ENCODE measurements at regions not wholly inside any gene's neighbourhood (a gene's known extent, or its start where the extent isn't known, plus 50 kb on each side); places are given as distances from the start of the nearest gene placed in this dataset.

GRCh38 chr5:60223342-60223741 lies 329.8 kb upstream of the PDE4D start:
- Mint-ChIP-seq H3K4me1 (no peaks in the 10 kb centered on the region), H3K9me3 (no peaks in the 10 kb centered on the region), H3K4me3 (no peak overlapping the region), H3K27me3 (ENCODE audit: low read depth) (no peaks in the 10 kb centered on the region), H3K36me3 (ENCODE audit: insufficient read depth in 1 of 3, low read depth in 3 of 3) (no peaks in the 10 kb centered on the region), H3K27ac (no peak overlapping the region)
- Histone ChIP-seq H3K4me2 (ENCODE audit: insufficient read depth, insufficient read length, low read length) (no peak overlapping the region), H3K27me3 (ENCODE audit: insufficient read depth, low read length) (no peaks in the 10 kb centered on the region), H3K56ac (ENCODE audit: insufficient read length, low read depth, low read length) (no peak overlapping the region), H3K23me2 (ENCODE audit: insufficient read length, low read depth, low read length, poor library complexity, severe bottlenecking) (no peaks in the 10 kb centered on the region), H2BK120ac (ENCODE audit: low read depth, low read length, poor library complexity, severe bottlenecking) (no peak overlapping the region), H3K79me2 (ENCODE audit: insufficient read depth, low read length) (no peaks in the 10 kb centered on the region), H3K79me1 (ENCODE audit: insufficient read depth, low read depth, low read length, poor library complexity, severe bottlenecking) (no peaks in the 10 kb centered on the region), H3K9ac (ENCODE audit: extremely low read depth, insufficient read length, low read length) (no peak overlapping the region), H3K4ac (ENCODE audit: low read depth, low read length) (no peak overlapping the region), H3K23ac (ENCODE audit: insufficient read length, low read depth, low read length) (no peak overlapping the region), H2BK12ac (ENCODE audit: insufficient read length, low read depth, low read length) (no peak overlapping the region), H3K27ac (ENCODE audit: insufficient read length, low read depth, low read length) (no peak overlapping the region), H2AK5ac (ENCODE audit: insufficient read length, low read length) (no peak overlapping the region), H2BK15ac (ENCODE audit: low read depth, low read length) (no peak overlapping the region), H4K5ac (ENCODE audit: insufficient read length, low read depth, low read length) (no peak overlapping the region), H3K18ac (ENCODE audit: insufficient read length, low read depth, low read length) (no peak overlapping the region), H3T11ph (ENCODE audit: low read length) (no peak overlapping the region), H3K14ac (ENCODE audit: insufficient read depth, low read length) (no peak overlapping the region), H2AFZ (ENCODE audit: low read length) (no peak overlapping the region), H4K8ac (replicated peaks; ENCODE audit: insufficient read length, low read depth, low read length) (no peak overlapping the region), H2BK5ac (ENCODE audit: insufficient read length, low read length) (no peak overlapping the region), H4K91ac (ENCODE audit: insufficient read length, low read depth, low read length) (no peak overlapping the region), H3K9me3 (ENCODE audit: control insufficient read depth, low read depth, low read length) (no peaks in the 10 kb centered on the region), H4K20me1 (ENCODE audit: control insufficient read depth, insufficient read depth, insufficient read length) (no peaks in the 10 kb centered on the region), H3K4me1 (ENCODE audit: insufficient read depth, low read length) (no peaks in the 10 kb centered on the region), H2BK20ac (ENCODE audit: low read depth, low read length, poor library complexity, severe bottlenecking) (no peak overlapping the region)
- no CpG with 5 or more reads among the region's 3 CpGs for WGBS (ENCODE audit: extremely low coverage, insufficient read length, low lambda C conversion rate)
- no peak for TF ChIP-seq CTCF (conservative IDR thresholded peaks at IDR 0.05)
- no peak for DNase-seq

All from H9 (cell line).